ENCODE measurements at regions not wholly inside any gene's neighbourhood (a gene's known extent, or its start where the extent isn't known, plus 50 kb on each side); places are given as distances from the start of the nearest gene placed in this dataset.

DNA sequence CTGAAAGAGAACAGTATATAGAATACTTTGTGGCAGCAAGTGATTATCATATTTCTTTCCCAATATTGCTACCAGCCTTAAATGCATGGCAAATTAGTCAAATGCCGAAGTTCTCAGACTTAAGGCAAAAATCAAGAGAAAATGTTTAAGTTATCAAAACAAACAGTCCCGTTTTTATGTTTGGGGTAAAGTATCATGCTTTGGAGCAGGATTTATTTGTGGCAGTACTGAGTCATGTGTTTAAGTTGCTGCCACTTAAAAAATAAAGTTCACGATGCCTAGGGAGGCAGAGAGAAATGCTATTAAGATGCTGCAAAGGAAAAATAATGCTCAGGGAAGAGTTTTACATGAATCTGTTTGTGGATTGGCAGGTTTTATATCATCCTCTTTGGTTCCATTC is 417.4 kb upstream of the MDFIC2 start:
- TF ChIP-seq, protein P1, sequence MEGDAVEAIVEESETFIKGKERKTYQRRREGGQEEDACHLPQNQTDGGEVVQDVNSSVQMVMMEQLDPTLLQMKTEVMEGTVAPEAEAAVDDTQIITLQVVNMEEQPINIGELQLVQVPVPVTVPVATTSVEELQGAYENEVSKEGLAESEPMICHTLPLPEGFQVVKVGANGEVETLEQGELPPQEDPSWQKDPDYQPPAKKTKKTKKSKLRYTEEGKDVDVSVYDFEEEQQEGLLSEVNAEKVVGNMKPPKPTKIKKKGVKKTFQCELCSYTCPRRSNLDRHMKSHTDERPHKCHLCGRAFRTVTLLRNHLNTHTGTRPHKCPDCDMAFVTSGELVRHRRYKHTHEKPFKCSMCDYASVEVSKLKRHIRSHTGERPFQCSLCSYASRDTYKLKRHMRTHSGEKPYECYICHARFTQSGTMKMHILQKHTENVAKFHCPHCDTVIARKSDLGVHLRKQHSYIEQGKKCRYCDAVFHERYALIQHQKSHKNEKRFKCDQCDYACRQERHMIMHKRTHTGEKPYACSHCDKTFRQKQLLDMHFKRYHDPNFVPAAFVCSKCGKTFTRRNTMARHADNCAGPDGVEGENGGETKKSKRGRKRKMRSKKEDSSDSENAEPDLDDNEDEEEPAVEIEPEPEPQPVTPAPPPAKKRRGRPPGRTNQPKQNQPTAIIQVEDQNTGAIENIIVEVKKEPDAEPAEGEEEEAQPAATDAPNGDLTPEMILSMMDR (conservative IDR thresholded peaks at IDR 0.05 in 1 of 2, IDR thresholded peaks at IDR 0.05 in 1 of 2; ENCODE audit: extremely low read depth in 1 of 2, insufficient read depth in 1 of 2, low read depth in 1 of 2, low read length in 2 of 2), result no peak
- no peak for TF ChIP-seq EZH2 (IDR thresholded peaks at IDR 0.05; ENCODE audit: borderline replicate concordance, low read length)

Measured in mammary epithelial cell (primary cell).